ENCODE measurements at regions not wholly inside any gene's neighbourhood (a gene's known extent, or its start where the extent isn't known, plus 50 kb on each side); places are given as distances from the start of the nearest gene placed in this dataset.

- TF ChIP-seq HMGXB4 (CRISPR knock-in tag; IDR thresholded peaks at IDR 0.05; ENCODE audit: borderline replicate concordance) (no peak), POLR2A (IDR thresholded peaks at IDR 0.05; ENCODE audit: low read length) (no peak), RARB (CRISPR knock-in tag; IDR thresholded peaks at IDR 0.05) (no peak), HDAC2 (IDR thresholded peaks at IDR 0.05) (no peak), ZC3H11A (IDR thresholded peaks at IDR 0.05) (no peak), CTCF (IDR thresholded peaks at IDR 0.05) (no peak), EP300 (IDR thresholded peaks at IDR 0.05) (no peak), RAD21 (conservative IDR thresholded peaks at IDR 0.05 in 1 of 2, IDR thresholded peaks at IDR 0.05 in 1 of 2) (no peak), MAX (IDR thresholded peaks at IDR 0.05) (no peak)
Measured at GRCh38 chr11:32233276-32233675, 142.4 kb downstream of the RCN1 start.

Measured in A549 (cell line).